ENCODE measurements at regions not wholly inside any gene's neighbourhood (a gene's known extent, or its start where the extent isn't known, plus 50 kb on each side); places are given as distances from the start of the nearest gene placed in this dataset.

- no peak for TF ChIP-seq CTCF (IDR thresholded peaks at IDR 0.05)
- no peak for TF ChIP-seq POLR2A (IDR thresholded peaks at IDR 0.05)
- no peak for TF ChIP-seq POLR2AphosphoS5 (IDR thresholded peaks at IDR 0.05; ENCODE audit: insufficient read depth in 1 of 2, low read depth in 1 of 2)
These were observed 474.4 kb upstream of the DCN start for GRCh38 chr12:91657032-91657431.
